GM21515 (cell line): ENCODE measurements at regions not wholly inside any gene's neighbourhood (a gene's known extent, or its start where the extent isn't known, plus 50 kb on each side); places are given as distances from the start of the nearest gene placed in this dataset.
"Not testable (repeated sequence)": the region's sequence is repeated elsewhere in the genome, so short reads cannot be mapped to it uniquely, and the experiment has no call there.

Experiments used
- ATAC-seq: cut with Tn5 transposase; IDR thresholded peaks from one replicate; pipeline ENCODE4 v1.9.1; 2021; ENCODE audit not compliant: unreplicated experiment

- ATAC-seq: peak; percentile 52
Observed at GRCh38 chr14:71355324-71356201, 448.3 kb downstream of the PCNX1 start.

- no peak for ATAC-seq
Observed at GRCh38 chr14:71358209-71358931, 451.1 kb downstream of the PCNX1 start.

GRCh38 chr14:71358932-71359421 is 451.7 kb downstream of the PCNX1 start:
- not testable (repeated sequence) for ATAC-seq

GRCh38 chr14:71359823-71360222 is 452.6 kb downstream of the PCNX1 start:
- no peak for ATAC-seq

GRCh38 chr14:71361336-71361735 is 454.1 kb downstream of the PCNX1 start:
- no peak for ATAC-seq

- no peak for ATAC-seq
Observed at GRCh38 chr14:71361874-71362273, 454.6 kb downstream of the PCNX1 start.

GRCh38 chr14:71362282-71362681 is 455.0 kb downstream of the PCNX1 start:
- no peak for ATAC-seq

GRCh38 chr14:71362920-71363584 is 455.8 kb downstream of the PCNX1 start:
- no peak for ATAC-seq

- ATAC-seq: no peak
Observed at GRCh38 chr14:71363946-71364925, 457.0 kb downstream of the PCNX1 start.

- no peak for ATAC-seq
Observed at GRCh38 chr14:71365361-71365760, 458.1 kb downstream of the PCNX1 start.

- no peak for ATAC-seq
Observed at GRCh38 chr14:71366861-71367260, 459.6 kb downstream of the PCNX1 start.

- no peak for ATAC-seq
Observed at GRCh38 chr14:71371711-71372396, 464.6 kb downstream of the PCNX1 start.

GRCh38 chr14:71372411-71372838 is 465.2 kb downstream of the PCNX1 start:
- no peak for ATAC-seq

- no peak for ATAC-seq
Observed at GRCh38 chr14:71373773-71374172, 466.5 kb downstream of the PCNX1 start.

GRCh38 chr14:71374989-71375388 is 467.7 kb downstream of the PCNX1 start:
- ATAC-seq: no peak

- ATAC-seq: no peak
Observed at GRCh38 chr14:71377099-71377498, 469.8 kb downstream of the PCNX1 start.

- ATAC-seq: no peak
Observed at GRCh38 chr14:71380271-71380670, 473.0 kb downstream of the PCNX1 start.

- ATAC-seq: no peak
Observed at GRCh38 chr14:71381814-71382213, 474.6 kb downstream of the PCNX1 start.

GRCh38 chr14:71382315-71382714 is 475.1 kb downstream of the PCNX1 start:
- ATAC-seq: no peak

GRCh38 chr14:71383510-71383909 is 476.3 kb downstream of the PCNX1 start:
- ATAC-seq: no peak
